A549 (cell line): ENCODE measurements at regions not wholly inside any gene's neighbourhood (a gene's known extent, or its start where the extent isn't known, plus 50 kb on each side); places are given as distances from the start of the nearest gene placed in this dataset.

Source experiments
- PHF8 ChIP-seq: fragments of 200-600 bp; sonication (generic); IDR thresholded peaks from 2 replicates; pipeline ENCODE4 v1.6.1; 2016; ENCODE audit warnings: low read depth, mild to moderate bottlenecking, antibody characterized with exemption, moderate library complexity, borderline replicate concordance
- TF ChIP-seq, protein P1 (sequence below): fragments of >200 bp; sonication (Bioruptor Twin); formaldehyde crosslinking; IDR thresholded peaks from 3 replicates; pipeline ENCODE4 v1.5.1; 2016
- TF ChIP-seq, protein P2 (sequence below): IDR thresholded peaks from 2 replicates; pipeline ENCODE4 v1.6.1; 2012; ENCODE audit warnings: low read depth, borderline replicate concordance

DNA sequence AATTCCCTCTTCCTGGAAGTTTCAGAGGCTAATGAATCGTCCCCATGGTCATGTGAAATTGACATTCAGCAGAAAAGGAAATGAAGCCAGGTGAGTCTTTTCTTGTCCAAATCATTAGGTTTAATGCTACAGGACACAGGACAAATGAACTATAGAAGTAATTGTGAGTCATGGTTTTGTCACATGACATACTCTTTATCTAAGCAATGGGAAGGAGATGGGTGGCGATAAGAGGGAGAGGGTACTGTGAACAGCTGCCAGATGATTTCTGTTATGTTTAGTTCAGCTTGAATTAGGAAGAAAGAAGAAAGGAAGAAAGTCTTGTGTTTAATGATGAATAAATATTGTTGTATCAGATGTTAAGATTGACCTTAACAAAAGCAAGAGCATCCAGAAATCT, 515.4 kb upstream of the ZNF717 start:
- TF ChIP-seq, protein P1, sequence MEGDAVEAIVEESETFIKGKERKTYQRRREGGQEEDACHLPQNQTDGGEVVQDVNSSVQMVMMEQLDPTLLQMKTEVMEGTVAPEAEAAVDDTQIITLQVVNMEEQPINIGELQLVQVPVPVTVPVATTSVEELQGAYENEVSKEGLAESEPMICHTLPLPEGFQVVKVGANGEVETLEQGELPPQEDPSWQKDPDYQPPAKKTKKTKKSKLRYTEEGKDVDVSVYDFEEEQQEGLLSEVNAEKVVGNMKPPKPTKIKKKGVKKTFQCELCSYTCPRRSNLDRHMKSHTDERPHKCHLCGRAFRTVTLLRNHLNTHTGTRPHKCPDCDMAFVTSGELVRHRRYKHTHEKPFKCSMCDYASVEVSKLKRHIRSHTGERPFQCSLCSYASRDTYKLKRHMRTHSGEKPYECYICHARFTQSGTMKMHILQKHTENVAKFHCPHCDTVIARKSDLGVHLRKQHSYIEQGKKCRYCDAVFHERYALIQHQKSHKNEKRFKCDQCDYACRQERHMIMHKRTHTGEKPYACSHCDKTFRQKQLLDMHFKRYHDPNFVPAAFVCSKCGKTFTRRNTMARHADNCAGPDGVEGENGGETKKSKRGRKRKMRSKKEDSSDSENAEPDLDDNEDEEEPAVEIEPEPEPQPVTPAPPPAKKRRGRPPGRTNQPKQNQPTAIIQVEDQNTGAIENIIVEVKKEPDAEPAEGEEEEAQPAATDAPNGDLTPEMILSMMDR = no peak
- TF ChIP-seq, protein P2, sequence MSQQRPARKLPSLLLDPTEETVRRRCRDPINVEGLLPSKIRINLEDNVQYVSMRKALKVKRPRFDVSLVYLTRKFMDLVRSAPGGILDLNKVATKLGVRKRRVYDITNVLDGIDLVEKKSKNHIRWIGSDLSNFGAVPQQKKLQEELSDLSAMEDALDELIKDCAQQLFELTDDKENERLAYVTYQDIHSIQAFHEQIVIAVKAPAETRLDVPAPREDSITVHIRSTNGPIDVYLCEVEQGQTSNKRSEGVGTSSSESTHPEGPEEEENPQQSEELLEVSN = no peak
- no peak for TF ChIP-seq PHF8
